ENCODE measurements at regions not wholly inside any gene's neighbourhood (a gene's known extent, or its start where the extent isn't known, plus 50 kb on each side); places are given as distances from the start of the nearest gene placed in this dataset.
A peak's percentile ranks its signal among the peaks of the same experiment; 100 is the strongest.
"Not testable (repeated sequence)": the region's sequence is repeated elsewhere in the genome, so short reads cannot be mapped to it uniquely, and the experiment has no call there.

GRCh38 chr1:190000365-190000872, 477.2 kb downstream of the BRINP3 start:
- peak; percentile 38 for FAIRE-seq
- no peak for DNase-seq (ENCODE audit: insufficient read length, low spot score)
- no peak for TF ChIP-seq CTCF (IDR thresholded peaks at IDR 0.05; ENCODE audit: insufficient read depth, missing control alignments)

- no peak for FAIRE-seq
- no peak for DNase-seq (ENCODE audit: insufficient read length, low spot score)
- no peak for TF ChIP-seq CTCF (IDR thresholded peaks at IDR 0.05; ENCODE audit: insufficient read depth, missing control alignments)
Measured at GRCh38 chr1:190001187-190001586, 476.5 kb downstream of the BRINP3 start.

- no peak for FAIRE-seq
- DNase-seq (ENCODE audit: insufficient read length, low spot score), result no peak
- no peak for TF ChIP-seq CTCF (IDR thresholded peaks at IDR 0.05; ENCODE audit: insufficient read depth, missing control alignments)
Measured at GRCh38 chr1:190003376-190003775, 474.3 kb downstream of the BRINP3 start.

- peak; percentile 64 for FAIRE-seq
- DNase-seq (ENCODE audit: insufficient read length, low spot score), result no peak
- TF ChIP-seq CTCF (IDR thresholded peaks at IDR 0.05; ENCODE audit: insufficient read depth, missing control alignments), result no peak
Measured at GRCh38 chr1:190011585-190011984, 466.1 kb downstream of the BRINP3 start.

GRCh38 chr1:190019151-190019550, 458.5 kb downstream of the BRINP3 start:
- not testable (repeated sequence) for DNase-seq (ENCODE audit: insufficient read length, low spot score)
- FAIRE-seq, result peak; percentile 56

GRCh38 chr1:190019717-190020116, 457.9 kb downstream of the BRINP3 start:
- no peak for TF ChIP-seq CTCF (IDR thresholded peaks at IDR 0.05; ENCODE audit: insufficient read depth, missing control alignments)
- FAIRE-seq (peak; percentile 68), DNase-seq (ENCODE audit: insufficient read length, low spot score) (no peak)

- FAIRE-seq (peak; percentile 25), DNase-seq (ENCODE audit: insufficient read length, low spot score) (no peak)
- no peak for TF ChIP-seq CTCF (IDR thresholded peaks at IDR 0.05; ENCODE audit: insufficient read depth, missing control alignments)
Measured at GRCh38 chr1:190022709-190023108, 455.0 kb downstream of the BRINP3 start.

GRCh38 chr1:190029441-190029840, 448.2 kb downstream of the BRINP3 start:
- FAIRE-seq (peak; percentile 32), DNase-seq (ENCODE audit: insufficient read length, low spot score) (no peak)
- no peak for TF ChIP-seq CTCF (IDR thresholded peaks at IDR 0.05; ENCODE audit: insufficient read depth, missing control alignments)

All from D721Med (cell line).